Activated CD4-positive, CD25-positive, alpha-beta regulatory T cell (primary cell): ENCODE measurements at regions not wholly inside any gene's neighbourhood (a gene's known extent, or its start where the extent isn't known, plus 50 kb on each side); places are given as distances from the start of the nearest gene placed in this dataset.

Source experiments
- DNase-seq, 4 experiments: peaks; one replicate each; lab custom pipeline; 2025; lab: John Stamatoyannopoulos, UW

DNA sequence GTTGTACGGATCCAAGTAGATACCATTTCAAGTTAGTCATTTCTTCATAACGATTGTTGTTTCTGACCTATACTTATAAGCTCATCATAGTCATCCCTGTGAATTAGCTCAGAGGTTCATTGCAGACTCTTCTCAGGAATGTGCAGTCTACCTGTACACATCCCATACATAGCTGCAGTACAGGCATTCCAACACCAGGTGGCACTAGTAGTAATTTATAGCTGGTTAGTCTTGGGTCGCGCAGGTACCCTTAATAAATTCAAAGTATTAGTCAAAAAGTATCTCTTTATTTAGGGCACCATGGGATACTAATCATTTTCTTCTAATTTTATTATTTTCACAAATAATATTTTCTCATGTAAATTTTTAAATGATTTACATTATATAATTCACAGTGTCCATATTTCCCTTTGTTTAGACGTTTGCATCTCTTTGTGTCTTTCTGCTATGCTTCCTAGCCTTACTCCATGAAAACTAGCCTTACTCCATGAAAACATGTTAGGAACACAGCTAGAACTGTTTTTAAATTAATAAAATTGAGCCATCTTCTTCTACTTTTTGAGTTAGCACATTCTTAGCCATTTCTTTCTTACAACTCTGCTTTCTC, 128.6 kb upstream of the FAM83B start:
- peak in 2 of 4 experiments; percentile 1 to 23 for DNase-seq

DNA sequence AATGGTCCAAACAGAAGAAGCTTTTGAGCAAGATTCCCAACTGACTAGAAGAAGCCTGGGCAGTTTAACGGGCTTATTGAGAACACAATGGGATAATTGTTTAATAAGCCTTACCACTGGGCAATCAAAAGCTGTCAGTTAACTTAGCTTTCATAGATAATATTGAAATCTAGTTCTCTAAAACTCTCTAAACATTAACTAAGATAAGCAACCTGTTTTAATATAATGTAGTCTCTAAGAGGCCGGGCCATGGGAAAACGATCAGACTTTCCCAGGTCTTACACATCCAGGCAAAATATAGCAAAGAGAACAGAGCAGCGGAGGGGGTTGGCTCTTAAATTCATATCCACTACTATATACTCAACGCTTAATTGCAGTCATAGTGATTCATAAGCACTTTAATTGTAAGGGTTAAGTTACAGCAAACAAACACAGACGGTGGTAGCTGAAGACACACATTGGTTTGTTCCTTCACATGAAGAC, 128.0 kb upstream of the FAM83B start:
- DNase-seq: no peak

GRCh38 chr6:54719131-54719530, 127.4 kb upstream of the FAM83B start:
- DNase-seq: no peak

DNA sequence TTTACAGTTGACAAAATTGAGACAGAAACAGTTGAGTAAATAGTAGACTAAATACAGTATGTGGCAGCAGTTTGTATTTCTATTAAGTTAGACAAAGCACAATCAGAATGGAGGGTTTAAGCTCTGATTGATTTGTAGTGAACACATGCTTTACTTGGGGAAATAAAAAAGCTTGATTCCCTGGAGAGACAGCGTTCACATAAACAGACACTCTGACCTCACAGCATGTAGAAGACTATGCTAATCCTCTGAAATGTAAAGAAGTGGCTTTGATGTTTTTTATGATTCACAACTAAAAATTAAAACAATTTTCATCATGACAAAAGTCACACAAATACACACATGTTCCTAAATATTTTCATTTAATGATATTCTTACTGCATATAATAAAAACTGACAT, 126.9 kb upstream of the FAM83B start:
- no peak for DNase-seq

DNA sequence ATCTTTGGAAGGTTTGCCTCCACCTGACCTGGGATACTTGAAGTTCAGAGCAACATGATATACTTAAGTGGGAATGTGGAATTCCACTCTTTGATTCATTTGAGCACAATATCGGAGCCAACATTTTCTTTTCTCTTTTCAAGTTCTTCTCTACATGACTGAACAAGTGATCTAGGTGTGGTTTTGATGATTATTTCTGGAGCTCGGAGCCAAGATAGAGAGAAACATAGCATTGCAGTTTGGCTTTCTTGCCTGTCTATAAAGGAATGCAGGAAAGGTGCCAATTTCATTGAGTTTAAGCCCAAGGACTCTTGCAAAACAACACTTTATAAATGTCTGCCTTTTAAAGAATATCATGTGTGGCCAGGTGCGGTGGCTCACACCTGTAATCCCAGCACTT, 124.2 kb upstream of the FAM83B start:
- DNase-seq: no peak

DNA sequence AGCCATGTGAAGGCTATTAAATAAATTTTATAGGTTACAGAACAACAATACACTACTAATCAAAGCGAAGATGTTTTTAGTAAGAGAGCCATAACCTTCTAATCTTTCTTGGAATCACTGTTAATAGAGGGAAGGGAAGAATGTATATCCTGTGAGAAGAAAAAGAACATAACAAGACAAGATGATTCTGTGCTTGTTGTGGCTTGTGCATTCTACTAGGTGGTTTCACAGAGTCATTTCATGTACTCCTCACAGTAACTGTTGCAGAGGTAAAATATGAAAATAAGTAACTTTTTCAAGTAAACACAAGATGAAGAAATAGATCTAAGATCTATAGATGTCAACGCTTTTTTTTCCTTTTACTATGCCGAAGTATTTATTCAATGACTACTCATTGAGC, 116.9 kb upstream of the FAM83B start:
- no peak for DNase-seq

DNA sequence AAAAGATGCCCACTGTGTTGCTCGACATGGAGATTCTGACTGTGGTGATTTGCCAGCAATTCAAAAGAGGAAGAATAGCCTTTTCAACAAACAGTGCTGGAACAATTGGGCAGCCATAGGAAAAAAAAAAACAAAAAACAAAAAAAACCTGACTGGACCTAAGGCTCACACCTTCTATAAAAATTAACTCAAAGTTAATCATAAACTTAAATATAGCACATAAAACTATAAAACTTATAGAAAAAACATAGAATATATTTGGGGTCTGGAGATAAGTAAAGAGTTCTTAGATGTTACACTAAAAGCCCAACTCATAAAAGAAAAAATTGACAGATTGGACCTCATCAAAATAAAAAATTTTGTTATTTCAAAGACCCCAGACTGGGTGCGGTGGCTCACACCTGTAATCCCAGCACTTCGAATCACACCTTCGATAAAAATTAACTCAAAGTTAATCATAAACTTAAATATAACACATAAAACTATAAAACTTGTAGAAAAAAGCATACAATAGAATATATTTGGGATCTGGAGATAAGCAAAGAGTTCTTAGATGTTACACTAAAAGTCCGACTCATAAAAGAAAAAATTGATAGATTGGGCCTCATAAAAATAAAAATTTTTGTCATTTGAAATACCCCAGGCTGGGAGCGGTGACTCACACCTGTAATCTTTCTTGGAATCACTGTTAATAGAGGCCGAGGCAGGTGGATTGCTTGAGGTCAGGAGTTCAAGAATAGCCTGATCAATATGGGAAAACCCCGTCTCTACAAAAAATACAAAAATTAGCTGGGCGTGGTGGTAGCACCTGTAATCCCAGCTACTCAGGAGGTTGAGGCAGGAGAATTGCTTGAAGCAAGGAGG, 115.6 kb upstream of the FAM83B start:
- no peak for DNase-seq

GRCh38 chr6:54737247-54737646, 109.3 kb upstream of the FAM83B start:
- DNase-seq: no peak

- no peak for DNase-seq
These were observed 98.6 kb upstream of the FAM83B start for GRCh38 chr6:54747955-54748354.

DNA sequence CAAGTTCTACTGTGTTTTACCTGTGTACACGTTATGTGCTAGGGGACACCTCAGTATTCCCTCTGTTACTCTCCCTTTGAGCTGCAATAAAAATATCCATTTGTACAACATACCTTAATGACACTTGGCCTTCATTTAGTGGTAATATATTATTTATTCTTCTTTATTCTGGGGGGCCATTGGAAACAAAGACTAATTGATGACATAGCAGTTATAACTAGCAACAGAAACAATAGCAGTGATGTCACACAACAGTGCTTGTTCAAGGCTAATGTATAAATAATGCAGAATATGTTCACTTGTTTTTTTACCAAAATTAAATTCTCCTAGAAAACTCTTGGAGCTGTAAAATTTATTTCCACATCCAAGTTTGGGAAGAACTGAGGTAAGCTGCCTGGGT, 92.2 kb upstream of the FAM83B start:
- DNase-seq: no peak

DNA sequence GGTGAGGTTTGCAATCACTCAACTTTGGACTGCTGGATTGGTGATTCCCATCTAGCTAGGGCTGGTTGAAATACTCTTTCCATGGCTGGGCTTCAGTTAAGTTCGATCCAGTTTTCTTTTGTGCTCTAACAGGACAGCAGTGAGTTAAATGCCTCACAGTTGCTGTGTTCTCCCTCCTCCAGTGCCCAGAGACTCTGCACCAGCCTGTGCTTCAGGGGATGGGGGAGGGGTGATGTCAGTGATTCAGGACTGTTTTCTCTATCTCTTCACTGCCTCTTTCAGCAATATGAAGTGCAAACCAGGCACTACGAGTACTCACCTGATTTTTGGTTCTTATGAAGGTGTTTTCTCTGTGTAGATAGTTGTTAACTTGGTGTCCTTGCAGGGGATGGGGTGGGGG, 88.2 kb upstream of the FAM83B start:
- no peak for DNase-seq

DNA sequence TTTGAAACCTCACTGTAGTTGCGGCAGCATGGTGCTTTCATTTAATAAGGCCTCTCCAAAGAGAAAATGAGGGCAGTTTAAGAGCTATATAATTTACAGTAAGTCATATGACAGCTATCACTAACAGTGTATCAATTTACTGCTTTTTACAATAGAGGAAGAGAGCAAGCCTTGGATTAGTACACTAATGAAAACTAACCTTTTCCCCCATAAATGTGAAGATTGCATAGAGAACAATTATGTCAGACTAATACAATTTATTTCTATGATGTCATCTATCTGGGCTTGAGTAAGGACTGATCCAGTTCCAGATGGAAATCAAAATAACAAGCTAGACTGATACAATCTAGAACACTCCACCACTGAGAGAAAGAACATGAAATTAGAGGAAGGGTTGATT, 78.1 kb upstream of the FAM83B start:
- no peak for DNase-seq

DNA sequence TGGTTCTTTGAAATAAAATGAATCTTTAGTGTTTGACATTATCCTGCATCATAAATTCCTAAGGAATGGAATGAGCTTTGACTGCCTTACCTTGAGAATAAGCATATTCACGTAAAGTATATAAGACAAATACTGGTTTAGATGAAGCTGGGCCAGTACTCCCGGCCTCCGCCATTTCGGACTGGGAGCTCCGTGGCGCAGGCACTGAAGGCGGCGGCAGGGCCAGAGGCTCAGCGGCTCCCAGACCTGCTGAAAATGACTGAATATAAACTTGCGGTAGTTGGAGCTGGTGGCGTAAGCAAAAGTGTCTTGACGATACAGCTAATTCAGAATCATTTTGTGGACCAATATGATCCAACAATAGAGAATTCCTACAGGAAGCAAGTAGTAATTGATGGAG, 76.2 kb upstream of the FAM83B start:
- DNase-seq: no peak

GRCh38 chr6:54771968-54772367, 74.6 kb upstream of the FAM83B start:
- no peak for DNase-seq

DNA sequence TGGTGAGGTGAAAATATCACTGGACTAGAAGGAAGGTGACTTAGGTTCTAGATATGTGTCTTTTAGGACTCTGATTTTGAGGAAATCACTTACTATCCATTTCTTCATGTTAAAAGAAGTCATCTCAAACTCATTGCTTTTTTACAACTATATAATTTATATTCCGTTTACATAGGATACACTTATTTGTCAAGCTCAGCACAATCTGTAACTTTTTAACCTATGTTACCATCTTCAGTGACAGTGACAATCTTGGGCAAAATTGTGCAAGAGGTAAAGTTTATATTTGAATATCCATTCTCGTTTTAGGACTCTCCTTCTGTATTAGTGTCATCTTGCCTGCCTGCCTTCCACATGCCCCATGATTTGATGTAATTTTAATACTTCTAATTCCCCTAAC, 74.0 kb upstream of the FAM83B start:
- no peak for DNase-seq

GRCh38 chr6:54775576-54775975, 71.0 kb upstream of the FAM83B start:
- no peak for DNase-seq

DNA sequence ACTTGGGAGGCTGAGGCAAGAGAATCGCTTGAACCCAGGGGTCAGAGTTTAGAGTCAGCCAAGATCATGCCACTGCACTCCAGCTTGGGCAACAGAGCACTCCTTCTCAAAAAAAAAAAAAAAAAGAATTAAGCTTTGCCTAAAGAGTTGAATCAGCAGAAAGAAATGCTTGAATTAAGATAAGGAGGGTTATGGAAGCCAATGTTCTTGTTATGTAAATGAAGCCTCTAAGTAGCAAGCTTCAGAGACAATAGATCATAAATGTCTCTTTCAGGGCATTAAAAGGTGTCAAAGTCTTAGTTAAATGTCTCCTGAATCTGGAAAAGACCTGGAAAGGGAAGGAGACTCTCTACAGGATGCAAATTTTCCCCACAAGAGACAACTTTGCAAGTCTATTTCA, 69.7 kb upstream of the FAM83B start:
- no peak for DNase-seq

DNA sequence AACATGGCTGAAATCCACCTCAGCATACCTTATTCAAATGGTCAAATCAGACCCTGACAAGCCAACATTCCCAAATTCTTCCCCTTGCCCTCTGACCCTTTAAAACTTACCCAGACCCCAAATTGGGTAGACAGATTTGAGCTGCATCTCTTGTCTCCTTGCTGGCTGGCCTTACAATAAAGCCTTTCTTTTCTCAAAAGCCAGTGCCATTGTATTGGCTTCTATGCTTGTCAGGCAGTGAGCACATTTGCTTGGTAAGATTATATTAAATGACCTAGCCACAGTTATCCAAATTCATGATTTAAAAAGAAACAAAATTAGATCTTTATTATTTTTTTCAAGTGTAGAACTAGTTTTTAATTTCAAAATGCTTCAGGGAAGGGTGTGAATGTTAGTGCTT, 67.8 kb upstream of the FAM83B start:
- DNase-seq: no peak

DNA sequence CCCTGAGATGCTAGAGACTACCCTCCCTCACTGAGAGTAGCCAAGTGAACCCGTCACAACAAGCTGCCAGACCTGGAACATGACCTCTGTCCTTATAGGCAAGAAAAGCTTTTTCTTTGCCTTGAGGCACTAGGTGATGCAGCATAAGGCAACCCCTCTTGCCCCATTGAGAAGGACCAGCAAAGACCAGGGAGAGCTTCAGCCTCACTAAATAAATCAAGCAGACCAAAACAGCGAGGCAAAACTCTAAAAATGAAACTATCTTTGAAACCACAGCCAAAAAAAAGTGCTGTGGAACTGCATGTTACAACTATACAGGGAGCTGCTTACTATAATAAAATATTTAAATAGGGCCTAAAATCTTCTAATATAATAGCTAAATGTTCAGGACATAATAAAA, 62.6 kb upstream of the FAM83B start:
- no peak for DNase-seq

DNA sequence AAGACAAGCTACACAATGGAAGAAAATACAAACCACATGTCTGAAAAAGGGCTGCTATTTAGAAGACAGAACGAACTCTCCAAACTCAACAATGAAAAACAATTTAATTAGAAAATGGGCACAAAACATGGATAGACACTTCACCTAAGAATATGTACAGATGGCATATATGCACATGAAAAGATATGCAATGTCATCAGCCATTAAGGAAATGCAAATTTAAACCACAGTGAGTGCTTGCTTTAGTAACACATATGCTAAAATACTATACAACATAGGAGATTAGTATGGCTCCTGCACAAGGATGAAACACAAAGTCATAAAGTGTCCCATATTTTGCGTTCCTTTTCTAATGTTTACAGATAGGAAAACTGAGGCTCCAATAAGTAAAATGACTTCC, 60.4 kb upstream of the FAM83B start:
- DNase-seq: no peak

GRCh38 chr6:54787825-54788224, 58.7 kb upstream of the FAM83B start:
- DNase-seq: no peak
